IMR-90 (cell line): ENCODE measurements at regions not wholly inside any gene's neighbourhood (a gene's known extent, or its start where the extent isn't known, plus 50 kb on each side); places are given as distances from the start of the nearest gene placed in this dataset.

Experiments
- CTCF ChIP-seq: conservative IDR thresholded peaks from 2 replicates; pipeline ENCODE4 v1.5.1; 2012; ENCODE audit warnings: mild to moderate bottlenecking, low read depth, low read length, improper control_type of control experiment
- RAD21 ChIP-seq: IDR thresholded peaks from 2 replicates; pipeline ENCODE4 v1.6.1; 2012; ENCODE audit warnings: low read length, improper control_type of control experiment

GRCh38 chr17:77449908-77450741, 309.4 kb downstream of the SEC14L1 start:
- no peak for TF ChIP-seq RAD21
- TF ChIP-seq CTCF, result no peak
